GM23338 (cell line): ENCODE measurements at regions not wholly inside any gene's neighbourhood (a gene's known extent, or its start where the extent isn't known, plus 50 kb on each side); places are given as distances from the start of the nearest gene placed in this dataset.

Source experiments
- ATAC-seq: fragments of 200-7000 bp; cut with Tn5 transposase; 3 replicates; pipeline ENCODE4 v1.9.1; 2020
- DNase-seq: peaks from one replicate; pipeline ENCODE4 v3.0.0-alpha.2; 2015; ENCODE audit warnings: low spot score
- H2AFZ ChIP-seq: fragments of 200-600 bp; sonication (generic); 2 replicates; pipeline ENCODE4 v1.8.0; 2016; ENCODE audit warnings: antibody characterized with exemption, mild to moderate bottlenecking, moderate library complexity
- H3F3A ChIP-seq: fragments of 200-600 bp; sonication (generic); replicated peaks from 2 replicates; pipeline ENCODE4 v1.8.0; 2017; ENCODE audit warnings: antibody characterized with exemption, mixed run types, low read depth
- H3K27ac ChIP-seq: fragments of 200-600 bp; sonication (generic); 2 replicates; pipeline ENCODE4 v1.6.1; 2016; ENCODE audit warnings: low read depth
- H3K27me3 ChIP-seq: fragments of 200-600 bp; sonication (generic); 2 replicates; pipeline ENCODE4 v1.8.0; 2016; ENCODE audit warnings: mild to moderate bottlenecking, mixed run types, moderate library complexity; ENCODE audit not compliant: insufficient read depth
- H3K36me3 ChIP-seq: fragments of 200-600 bp; sonication (generic); 2 replicates; pipeline ENCODE4 v1.8.0; 2016; ENCODE audit warnings: mild to moderate bottlenecking; ENCODE audit not compliant: insufficient read depth
- H3K4me1 ChIP-seq: fragments of 200-600 bp; sonication (generic); 2 replicates; pipeline ENCODE4 v1.8.0; 2016; ENCODE audit warnings: mild to moderate bottlenecking, moderate library complexity; ENCODE audit not compliant: insufficient read depth
- H3K4me2 ChIP-seq: fragments of 200-600 bp; sonication (generic); 2 replicates; pipeline ENCODE4 v1.7.1; 2017; ENCODE audit warnings: mixed run types
- H3K4me3 ChIP-seq: fragments of 200-600 bp; sonication (generic); 2 replicates; pipeline ENCODE4 v1.6.1; 2016; ENCODE audit warnings: mixed run types
- H3K79me2 ChIP-seq: fragments of 200-600 bp; sonication (generic); replicated peaks from 2 replicates; pipeline ENCODE4 v1.8.0; 2017; ENCODE audit warnings: mild to moderate bottlenecking; ENCODE audit not compliant: insufficient read depth
- H3K9me2 ChIP-seq: fragments of 200-600 bp; sonication (generic); 2 replicates; pipeline ENCODE4 v1.8.0; 2017; ENCODE audit not compliant: insufficient read depth
- H4K20me1 ChIP-seq: fragments of 200-600 bp; sonication (generic); replicated peaks from 2 replicates; pipeline ENCODE4 v1.8.0; 2017; ENCODE audit warnings: mild to moderate bottlenecking; ENCODE audit not compliant: insufficient read depth
- H3K27ac Mint-ChIP-seq: 2 replicates; pipeline ENCODE4 v1.8.0; 2020; ENCODE audit warnings: inconsistent platforms, mild to moderate bottlenecking, moderate library complexity, mixed read lengths
- H3K27me3 Mint-ChIP-seq: 3 replicates; pipeline ENCODE4 v1.8.0; 2022; ENCODE audit warnings: low read depth, mild to moderate bottlenecking, moderate library complexity, mixed read lengths, inconsistent platforms; ENCODE audit not compliant: insufficient read depth, poor library complexity
- H3K36me3 Mint-ChIP-seq: 3 replicates; pipeline ENCODE4 v1.8.0; 2021; ENCODE audit warnings: low read depth, mild to moderate bottlenecking, inconsistent platforms, moderate library complexity, mixed read lengths
- H3K4me1 Mint-ChIP-seq: 3 replicates; pipeline ENCODE4 v1.8.0; 2020; ENCODE audit warnings: mild to moderate bottlenecking, inconsistent platforms, mixed read lengths
- H3K4me3 Mint-ChIP-seq: 3 replicates; pipeline ENCODE4 v1.8.0; 2021; ENCODE audit warnings: moderate library complexity, mild to moderate bottlenecking, inconsistent platforms, mixed read lengths
- H3K9me3 Mint-ChIP-seq: 3 replicates; pipeline ENCODE4 v1.8.0; 2020; ENCODE audit warnings: moderate library complexity, mild to moderate bottlenecking, inconsistent platforms, mixed read lengths
- ETS1 ChIP-seq: IDR thresholded peaks from 2 replicates; pipeline ENCODE4 v1.6.1; 2016; ENCODE audit warnings: antibody characterized with exemption
- EZH2 ChIP-seq: fragments of 200-600 bp; sonication (generic); IDR thresholded peaks from one replicate; pipeline ENCODE4 v1.8.0; 2017; ENCODE audit warnings: antibody characterized with exemption, mild to moderate bottlenecking, low read depth; ENCODE audit not compliant: unreplicated experiment
- POLR2AphosphoS5 ChIP-seq: IDR thresholded peaks from 2 replicates; pipeline ENCODE4 v1.6.1; 2016; ENCODE audit warnings: antibody characterized with exemption, low read depth
- ZNF114 ChIP-seq: fragments of 250-450 bp; sonication (Bioruptor Pico); IDR thresholded peaks from 2 replicates; pipeline ENCODE4 v1.5.0; 2020; ENCODE audit warnings: mild to moderate bottlenecking, moderate library complexity
- ZNF331 ChIP-seq: fragments of 250-450 bp; sonication (Bioruptor Pico); IDR thresholded peaks from 2 replicates; pipeline ENCODE4 v1.5.0; 2020; ENCODE audit warnings: low read depth, mild to moderate bottlenecking, moderate library complexity
- ZNF462 ChIP-seq: fragments of 250-450 bp; sonication (Bioruptor Pico); IDR thresholded peaks from 2 replicates; pipeline ENCODE4 v1.5.0; 2020; ENCODE audit warnings: mild to moderate bottlenecking, moderate library complexity
- TF ChIP-seq, protein P1 (sequence below), 2 experiments: fragments of 200-600 bp in 1 of 2; sonication (generic) in 1 of 2; conservative IDR thresholded peaks; 2 replicates each; pipeline versions ENCODE4 v1.5.1 to v1.6.1; 2016 to 2017; ENCODE audit warnings: antibody characterized with exemption in 2 of 2, low read depth in 2 of 2, mild to moderate bottlenecking in 2 of 2, moderate library complexity in 1 of 2

DNA sequence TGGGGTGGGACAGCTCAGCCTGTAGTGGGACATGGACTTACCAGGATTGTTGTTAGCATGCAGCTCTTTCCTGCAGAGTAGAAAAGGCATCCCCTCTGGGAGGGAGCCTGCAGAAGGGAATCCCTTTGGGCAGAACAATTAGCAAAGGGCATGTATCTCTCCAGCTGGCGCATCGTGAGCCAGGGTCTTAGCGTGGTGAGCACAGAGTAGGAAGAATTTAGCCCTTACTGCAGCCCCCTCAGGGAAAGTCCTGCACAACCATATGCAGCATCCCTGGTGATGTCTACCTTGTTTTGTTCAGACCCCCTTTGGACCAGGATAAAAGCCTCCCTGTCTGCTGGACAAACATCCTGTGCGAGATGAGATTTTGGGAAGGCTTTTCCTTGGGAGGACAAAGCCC is 292.1 kb downstream of the SLC4A3 start (continued):
- TF ChIP-seq ZNF462 (CRISPR knock-in tag) (no peak), EZH2 (no peak), ZNF331 (CRISPR knock-in tag) (no peak), POLR2AphosphoS5 (no peak), ETS1 (no peak), ZNF114 (no peak)

DNA sequence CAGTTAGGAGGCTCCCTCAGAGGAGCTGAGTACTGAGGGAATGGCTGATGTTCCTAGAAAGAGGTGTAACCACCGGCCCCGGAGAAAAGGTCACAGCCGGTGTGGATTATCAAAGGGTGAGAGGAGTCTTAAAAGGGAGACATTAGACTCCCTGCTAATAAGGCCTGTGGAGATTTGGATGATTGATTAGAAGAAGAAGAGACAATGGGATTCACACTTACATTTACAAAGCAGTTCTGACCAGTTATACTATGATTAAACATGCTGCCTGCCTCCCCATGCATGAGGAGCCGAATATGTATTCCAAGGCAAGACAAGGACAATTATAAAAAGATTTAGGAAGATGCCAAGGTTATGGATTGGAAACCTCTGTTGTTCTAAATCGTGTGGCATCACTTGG is 302.4 kb downstream of the SLC4A3 start:
- no peak overlapping the region for H3K4me3 ChIP-seq
- Mint-ChIP-seq H3K4me1 (peaks cover 7% of the 10 kb centered on the region), H3K9me3 (peaks cover 7% of the 10 kb centered on the region; the same call in 2 of the 3 replicates), H3K27me3 (no peaks in the 10 kb centered on the region), H3K27ac (no peak overlapping the region), H3K36me3 (peaks cover 6% of the 10 kb centered on the region; the same call in 2 of the 3 replicates), H3K4me3 (no peak overlapping the region)
- H3K27ac ChIP-seq: no peak overlapping the region
- no peaks in the 10 kb centered on the region for H3F3A ChIP-seq
- no peak for ATAC-seq
- no peaks in the 10 kb centered on the region for H3K9me2 ChIP-seq
- no peak overlapping the region for H2AFZ ChIP-seq
- no peak for DNase-seq
- no peak overlapping the region for H3K4me2 ChIP-seq
- no peaks in the 10 kb centered on the region for H4K20me1 ChIP-seq
- H3K27me3 ChIP-seq: no peaks in the 10 kb centered on the region
- H3K36me3 ChIP-seq: no peaks in the 10 kb centered on the region
- no peaks in the 10 kb centered on the region for H3K4me1 ChIP-seq
- H3K79me2 ChIP-seq: no peaks in the 10 kb centered on the region
- no peak for TF ChIP-seq ZNF114
- TF ChIP-seq ZNF462 (CRISPR knock-in tag): no peak
- TF ChIP-seq, protein P1, sequence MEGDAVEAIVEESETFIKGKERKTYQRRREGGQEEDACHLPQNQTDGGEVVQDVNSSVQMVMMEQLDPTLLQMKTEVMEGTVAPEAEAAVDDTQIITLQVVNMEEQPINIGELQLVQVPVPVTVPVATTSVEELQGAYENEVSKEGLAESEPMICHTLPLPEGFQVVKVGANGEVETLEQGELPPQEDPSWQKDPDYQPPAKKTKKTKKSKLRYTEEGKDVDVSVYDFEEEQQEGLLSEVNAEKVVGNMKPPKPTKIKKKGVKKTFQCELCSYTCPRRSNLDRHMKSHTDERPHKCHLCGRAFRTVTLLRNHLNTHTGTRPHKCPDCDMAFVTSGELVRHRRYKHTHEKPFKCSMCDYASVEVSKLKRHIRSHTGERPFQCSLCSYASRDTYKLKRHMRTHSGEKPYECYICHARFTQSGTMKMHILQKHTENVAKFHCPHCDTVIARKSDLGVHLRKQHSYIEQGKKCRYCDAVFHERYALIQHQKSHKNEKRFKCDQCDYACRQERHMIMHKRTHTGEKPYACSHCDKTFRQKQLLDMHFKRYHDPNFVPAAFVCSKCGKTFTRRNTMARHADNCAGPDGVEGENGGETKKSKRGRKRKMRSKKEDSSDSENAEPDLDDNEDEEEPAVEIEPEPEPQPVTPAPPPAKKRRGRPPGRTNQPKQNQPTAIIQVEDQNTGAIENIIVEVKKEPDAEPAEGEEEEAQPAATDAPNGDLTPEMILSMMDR (conservative IDR thresholded peaks at IDR 0.05; ENCODE audit: low read depth in 2 of 2): no peak
